Mucosa of rectum (tissue), 2 donors: ENCODE measurements at regions not wholly inside any gene's neighbourhood (a gene's known extent, or its start where the extent isn't known, plus 50 kb on each side); places are given as distances from the start of the nearest gene placed in this dataset.
A peak's percentile ranks its signal among the peaks of the same experiment; 100 is the strongest.

Experiments
- H3K27ac ChIP-seq, 2 donors: one replicate each; pipeline ENCODE4 v1.7.0; 2013; ENCODE audit warnings: inconsistent platforms in 2 of 2, low read depth in 2 of 2, low read length in 2 of 2
- H3K27me3 ChIP-seq, 2 donors: one replicate each; pipeline ENCODE4 v1.7.0; 2013; ENCODE audit warnings: low read length in 2 of 2; ENCODE audit not compliant: control insufficient read depth in 2 of 2, insufficient read depth in 2 of 2
- H3K36me3 ChIP-seq, 2 donors: one replicate each; pipeline ENCODE4 v1.7.0; 2013; ENCODE audit warnings: low read length in 2 of 2; ENCODE audit not compliant: control insufficient read depth in 2 of 2, insufficient read depth in 2 of 2
- H3K4me1 ChIP-seq, 2 donors: one replicate each; pipeline ENCODE4 v1.7.0; 2013; ENCODE audit warnings: low read length in 2 of 2, mild to moderate bottlenecking in 1 of 2; ENCODE audit not compliant: control insufficient read depth in 2 of 2, insufficient read depth in 2 of 2
- H3K4me3 ChIP-seq, 2 donors: one replicate each; pipeline ENCODE4 v1.7.0; 2013; ENCODE audit warnings: low read length in 2 of 2
- H3K9ac ChIP-seq, 2 donors: one replicate each; pipeline ENCODE4 v1.7.0; 2013; ENCODE audit warnings: low read length in 2 of 2, low read depth in 1 of 2, mild to moderate bottlenecking in 1 of 2
- H3K9me3 ChIP-seq, 2 donors: one replicate each; pipeline ENCODE4 v1.7.0; 2013; ENCODE audit warnings: low read length in 2 of 2; ENCODE audit not compliant: control insufficient read depth in 2 of 2
- donor health status: healthy.
- donor health status: Normal muscosa, but diverticular disease.

DNA sequence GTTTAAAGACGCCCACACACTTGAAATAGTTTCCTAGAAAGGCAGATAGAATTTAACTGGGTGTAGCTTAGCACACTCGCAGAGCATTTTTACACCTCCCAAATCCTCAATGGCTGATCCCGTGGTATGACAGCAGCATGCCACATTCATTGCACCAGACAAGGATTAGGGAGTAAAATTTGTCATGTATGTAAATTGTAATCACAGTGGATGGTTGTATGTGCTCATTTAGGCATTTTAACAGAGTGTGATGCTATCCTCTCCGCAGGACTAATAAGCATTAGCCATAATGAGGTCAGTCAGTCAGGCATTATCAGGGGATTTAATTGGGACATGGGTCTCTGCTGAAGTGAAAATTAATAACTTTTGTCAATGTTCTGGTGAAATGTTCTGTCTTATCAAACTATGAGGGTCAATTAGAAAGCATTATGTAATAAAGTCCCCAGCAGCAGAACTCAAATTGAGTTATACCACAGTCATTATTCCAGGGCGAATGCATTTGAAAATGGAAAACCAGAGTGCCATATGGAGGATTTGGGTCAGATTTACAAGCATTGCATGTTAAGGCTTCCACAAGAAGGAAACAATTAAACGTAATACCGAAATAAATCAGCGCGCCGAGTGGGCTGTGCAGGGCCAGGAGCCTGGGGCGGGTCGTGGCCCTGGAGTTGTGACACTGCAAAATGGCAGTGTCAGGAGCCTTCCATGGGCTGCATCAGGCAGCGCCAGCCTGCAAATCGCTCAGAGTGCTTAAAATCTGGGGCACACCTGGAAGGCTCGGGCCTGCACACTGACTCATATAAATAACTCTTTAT, 602.2 kb downstream of the BNC2 start:
- H3K27ac ChIP-seq: no peak overlapping the region
- H3K36me3 ChIP-seq: no peaks in the 10 kb centered on the region
- H3K4me1 ChIP-seq: peaks cover 3% of the 10 kb centered on the region in 2 donors
- no peaks in the 10 kb centered on the region for H3K27me3 ChIP-seq
- H3K4me3 ChIP-seq: peak overlapping the region; percentile 61 to 76
- no peak overlapping the region for H3K9ac ChIP-seq
- no peaks in the 10 kb centered on the region for H3K9me3 ChIP-seq

DNA sequence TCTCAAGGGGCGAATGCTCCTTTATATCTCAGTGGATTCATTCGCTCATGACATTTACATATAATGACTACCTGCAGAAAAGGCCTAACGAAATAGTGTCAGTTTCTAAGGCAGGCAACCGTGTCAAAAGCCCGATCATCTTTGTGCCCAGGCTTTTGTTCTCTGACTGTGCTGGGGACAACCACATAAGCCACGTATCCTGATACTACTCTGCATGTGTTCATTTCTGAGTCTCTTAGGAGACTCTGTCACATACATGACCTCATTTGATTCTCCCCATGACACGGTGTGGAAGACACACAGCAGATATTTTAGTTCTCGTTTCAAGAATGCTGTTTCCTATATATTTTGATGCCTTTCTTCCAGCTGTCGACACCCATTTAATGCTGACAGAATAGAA, 598.5 kb downstream of the BNC2 start:
- no peak overlapping the region for H3K9ac ChIP-seq
- H3K36me3 ChIP-seq: no peaks in the 10 kb centered on the region
- H3K4me3 ChIP-seq: no peak overlapping the region
- no peak overlapping the region for H3K27ac ChIP-seq
- H3K4me1 ChIP-seq: peaks cover 3% of the 10 kb centered on the region in 2 donors
- no peaks in the 10 kb centered on the region for H3K9me3 ChIP-seq
- H3K27me3 ChIP-seq: no peaks in the 10 kb centered on the region

DNA sequence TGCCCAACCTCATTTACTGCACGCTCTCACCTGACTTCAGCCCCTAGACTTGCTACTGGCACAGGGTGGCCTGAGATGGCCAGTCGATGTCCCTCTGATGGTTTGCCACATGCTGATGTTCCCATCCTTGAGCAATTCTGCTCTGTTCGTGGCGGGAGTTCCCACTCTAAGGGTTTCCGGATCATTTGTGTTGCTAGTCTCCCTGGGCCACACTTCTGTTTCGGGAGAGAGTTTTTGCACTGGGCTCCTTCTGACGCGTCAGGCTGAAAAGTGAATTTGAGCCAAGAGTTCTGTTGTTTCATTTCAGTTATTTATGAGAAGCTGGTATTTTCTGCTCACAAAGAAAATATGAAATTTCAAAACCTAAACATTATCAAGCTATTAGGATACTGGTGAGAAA, 597.7 kb downstream of the BNC2 start:
- no peak overlapping the region for H3K9ac ChIP-seq
- H3K27ac ChIP-seq: no peak overlapping the region
- no peaks in the 10 kb centered on the region for H3K36me3 ChIP-seq
- no peaks in the 10 kb centered on the region for H3K9me3 ChIP-seq
- H3K4me1 ChIP-seq: peaks cover 0 to 3% of the 10 kb centered on the region in 2 donors
- H3K27me3 ChIP-seq: no peaks in the 10 kb centered on the region
- H3K4me3 ChIP-seq: no peak overlapping the region

- no peak overlapping the region for H3K27ac ChIP-seq
- H3K9me3 ChIP-seq: no peaks in the 10 kb centered on the region
- no peaks in the 10 kb centered on the region for H3K4me1 ChIP-seq
- no peak overlapping the region for H3K9ac ChIP-seq
- no peaks in the 10 kb centered on the region for H3K27me3 ChIP-seq
- H3K36me3 ChIP-seq: no peaks in the 10 kb centered on the region
- H3K4me3 ChIP-seq: no peak overlapping the region
Observed at GRCh38 chr9:16275795-16276624, 594.5 kb downstream of the BNC2 start.

DNA sequence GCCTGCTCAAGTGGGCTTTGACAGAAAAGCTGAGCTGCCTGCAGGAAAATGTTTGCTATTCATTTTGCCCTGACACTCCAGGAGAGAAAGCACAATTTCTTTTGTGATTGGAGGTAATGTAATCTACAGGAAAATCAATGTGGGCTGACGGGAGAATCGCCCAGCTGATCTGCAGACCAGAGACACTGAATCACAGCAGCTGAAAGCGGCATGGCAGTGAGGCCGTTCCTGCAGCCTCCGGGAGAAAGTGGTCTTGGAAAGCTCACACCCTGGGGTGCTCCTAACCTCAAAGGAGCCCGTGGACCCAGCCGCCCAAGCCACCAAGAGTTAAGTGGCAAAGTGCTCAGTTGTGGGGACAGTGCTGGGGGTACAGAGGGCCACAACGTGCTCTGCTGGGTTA, 593.6 kb downstream of the BNC2 start:
- no peak overlapping the region for H3K27ac ChIP-seq
- no peaks in the 10 kb centered on the region for H3K27me3 ChIP-seq
- H3K36me3 ChIP-seq: no peaks in the 10 kb centered on the region
- H3K9ac ChIP-seq: no peak overlapping the region
- no peaks in the 10 kb centered on the region for H3K4me1 ChIP-seq
- no peaks in the 10 kb centered on the region for H3K9me3 ChIP-seq
- H3K4me3 ChIP-seq: no peak overlapping the region

DNA sequence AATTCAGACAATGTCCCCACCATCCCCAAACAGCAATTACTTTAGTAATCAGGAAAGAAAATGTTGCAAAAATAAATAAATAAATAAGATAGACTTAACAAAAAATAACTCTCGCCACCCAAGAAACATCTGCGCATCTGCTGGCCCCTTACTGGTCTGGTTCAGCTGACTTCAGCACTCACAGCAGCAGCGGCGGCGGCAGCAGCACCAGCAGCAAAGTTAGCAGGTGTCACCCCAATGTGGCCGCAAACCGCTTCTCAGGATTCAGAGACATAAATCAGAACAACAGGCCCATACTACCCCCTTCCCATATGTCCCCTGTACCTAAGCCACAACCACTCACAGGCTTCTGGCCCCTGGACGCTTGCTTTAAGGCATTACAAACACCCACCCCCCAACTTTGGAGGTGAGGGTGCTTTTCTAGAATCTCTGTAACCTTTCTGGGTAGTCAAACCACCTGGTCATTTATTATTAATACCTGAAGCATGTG, 593.0 kb downstream of the BNC2 start:
- H3K27ac ChIP-seq: no peak overlapping the region
- no peaks in the 10 kb centered on the region for H3K9me3 ChIP-seq

DNA sequence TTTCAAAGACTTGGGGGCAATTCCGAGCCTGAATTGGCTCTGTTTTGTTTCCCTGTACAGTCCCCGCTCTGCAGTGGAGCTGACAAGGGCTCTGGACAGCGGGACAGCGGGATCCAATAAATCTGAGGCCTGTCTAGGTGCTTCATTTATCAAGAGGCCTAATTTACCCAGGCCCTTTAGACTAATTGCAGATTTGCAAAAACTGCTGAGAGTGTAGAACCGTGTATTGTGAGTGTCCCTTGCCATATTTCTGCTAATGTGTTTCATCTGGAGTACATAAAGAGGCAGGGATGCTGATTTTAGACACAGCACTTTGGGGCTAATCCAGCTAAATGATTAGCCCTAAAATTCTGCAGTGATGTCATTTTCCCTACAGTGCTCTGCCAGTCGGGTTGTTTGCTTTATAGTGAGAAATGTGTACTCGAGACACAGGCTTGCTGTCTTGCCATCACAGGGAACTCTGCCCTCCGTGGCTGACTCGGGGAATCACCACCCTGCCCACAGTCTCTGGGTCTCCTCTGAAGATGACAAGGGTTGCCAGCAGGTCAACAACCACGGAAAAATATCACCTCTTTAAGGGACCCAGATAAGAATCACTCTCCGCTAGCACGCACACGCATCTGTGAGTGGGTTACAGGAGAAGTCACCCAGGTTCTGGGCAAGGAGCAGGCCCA, 592.0 kb downstream of the BNC2 start:
- Histone ChIP-seq H3K4me1 (no peaks in the 10 kb centered on the region), H3K27ac (no peak overlapping the region), H3K27me3 (no peaks in the 10 kb centered on the region), H3K36me3 (no peaks in the 10 kb centered on the region), H3K4me3 (no peak overlapping the region), H3K9me3 (no peaks in the 10 kb centered on the region), H3K9ac (no peak overlapping the region)

More for the DNA sequence above, 593.0 kb downstream of the BNC2 start:
- no peaks in the 10 kb centered on the region for H3K27me3 ChIP-seq
- no peaks in the 10 kb centered on the region for H3K36me3 ChIP-seq
- H3K4me1 ChIP-seq: no peaks in the 10 kb centered on the region
- no peak overlapping the region for H3K4me3 ChIP-seq
- no peak overlapping the region for H3K9ac ChIP-seq

GRCh38 chr9:16281707-16282106, 588.8 kb downstream of the BNC2 start:
- no peak overlapping the region for H3K27ac ChIP-seq
- H3K9me3 ChIP-seq: no peaks in the 10 kb centered on the region
- H3K27me3 ChIP-seq: no peaks in the 10 kb centered on the region
- no peak overlapping the region for H3K9ac ChIP-seq
- no peaks in the 10 kb centered on the region for H3K4me1 ChIP-seq
- H3K36me3 ChIP-seq: no peaks in the 10 kb centered on the region
- H3K4me3 ChIP-seq: no peak overlapping the region

DNA sequence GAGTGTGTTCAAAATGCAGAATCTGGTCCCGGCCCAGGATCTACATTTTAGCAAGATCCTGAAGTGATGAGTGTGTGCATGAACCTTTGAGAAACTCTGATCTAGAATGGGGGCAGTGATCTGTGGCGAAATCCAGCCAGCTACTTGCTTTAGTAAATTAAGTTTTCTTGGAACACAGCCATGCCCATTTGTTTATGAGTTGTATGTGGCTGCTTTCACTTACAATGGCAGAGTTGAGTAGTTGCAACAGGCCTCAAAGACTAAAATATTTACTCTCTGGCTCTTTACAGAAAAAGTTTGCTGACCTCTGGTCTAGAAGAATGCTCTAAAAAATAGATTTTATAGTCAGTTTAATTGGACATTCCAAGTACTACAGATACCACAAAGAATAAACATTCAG, 588.3 kb downstream of the BNC2 start:
- H3K4me1 ChIP-seq: no peaks in the 10 kb centered on the region
- H3K9me3 ChIP-seq: no peaks in the 10 kb centered on the region
- no peak overlapping the region for H3K27ac ChIP-seq
- H3K4me3 ChIP-seq: no peak overlapping the region
- no peak overlapping the region for H3K9ac ChIP-seq
- no peaks in the 10 kb centered on the region for H3K27me3 ChIP-seq
- H3K36me3 ChIP-seq: no peaks in the 10 kb centered on the region

- H3K4me1 ChIP-seq: no peaks in the 10 kb centered on the region
- H3K27me3 ChIP-seq: no peaks in the 10 kb centered on the region
- no peaks in the 10 kb centered on the region for H3K9me3 ChIP-seq
- H3K9ac ChIP-seq: no peak overlapping the region
- H3K4me3 ChIP-seq: no peak overlapping the region
- no peak overlapping the region for H3K27ac ChIP-seq
- H3K36me3 ChIP-seq: no peaks in the 10 kb centered on the region
Observed at GRCh38 chr9:16282718-16283117, 587.8 kb downstream of the BNC2 start.
